ENCODE measurements at regions not wholly inside any gene's neighbourhood (a gene's known extent, or its start where the extent isn't known, plus 50 kb on each side); places are given as distances from the start of the nearest gene placed in this dataset.

DNA sequence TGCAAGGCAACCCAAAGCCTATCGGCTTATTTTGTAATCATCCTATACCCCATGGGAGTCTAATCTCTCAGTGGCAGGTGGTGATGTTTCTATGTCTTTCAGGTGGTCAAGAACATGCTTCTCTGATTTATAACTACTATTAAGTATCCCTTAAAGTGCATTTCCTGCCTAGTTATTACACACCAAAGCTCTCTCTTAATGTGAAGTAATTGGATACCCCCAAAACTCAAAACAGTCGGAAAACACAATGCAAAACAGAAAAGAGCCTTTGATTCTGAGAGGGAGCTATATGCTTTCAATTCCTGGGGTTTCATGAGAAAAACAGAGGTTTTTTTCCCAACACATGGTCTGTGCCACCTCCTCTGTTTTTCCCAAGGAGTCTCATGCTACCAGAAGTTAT is 416.4 kb downstream of the CSNK1G3 start:
- TF ChIP-seq POLR2A (IDR thresholded peaks at IDR 0.05), result no peak
- no peak for TF ChIP-seq EP300 (IDR thresholded peaks at IDR 0.05)
- TF ChIP-seq, protein P1, sequence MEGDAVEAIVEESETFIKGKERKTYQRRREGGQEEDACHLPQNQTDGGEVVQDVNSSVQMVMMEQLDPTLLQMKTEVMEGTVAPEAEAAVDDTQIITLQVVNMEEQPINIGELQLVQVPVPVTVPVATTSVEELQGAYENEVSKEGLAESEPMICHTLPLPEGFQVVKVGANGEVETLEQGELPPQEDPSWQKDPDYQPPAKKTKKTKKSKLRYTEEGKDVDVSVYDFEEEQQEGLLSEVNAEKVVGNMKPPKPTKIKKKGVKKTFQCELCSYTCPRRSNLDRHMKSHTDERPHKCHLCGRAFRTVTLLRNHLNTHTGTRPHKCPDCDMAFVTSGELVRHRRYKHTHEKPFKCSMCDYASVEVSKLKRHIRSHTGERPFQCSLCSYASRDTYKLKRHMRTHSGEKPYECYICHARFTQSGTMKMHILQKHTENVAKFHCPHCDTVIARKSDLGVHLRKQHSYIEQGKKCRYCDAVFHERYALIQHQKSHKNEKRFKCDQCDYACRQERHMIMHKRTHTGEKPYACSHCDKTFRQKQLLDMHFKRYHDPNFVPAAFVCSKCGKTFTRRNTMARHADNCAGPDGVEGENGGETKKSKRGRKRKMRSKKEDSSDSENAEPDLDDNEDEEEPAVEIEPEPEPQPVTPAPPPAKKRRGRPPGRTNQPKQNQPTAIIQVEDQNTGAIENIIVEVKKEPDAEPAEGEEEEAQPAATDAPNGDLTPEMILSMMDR (IDR thresholded peaks at IDR 0.05), result no peak
- no peak for TF ChIP-seq POLR2AphosphoS5 (IDR thresholded peaks at IDR 0.05)
- no peak for DNase-seq (ENCODE audit: low spot score in 2 of 2)
- no peaks in the 10 kb centered on the region for H3K36me3 ChIP-seq
- H3K9me3 ChIP-seq, result no peaks in the 10 kb centered on the region
- WGBS, result 94% methylated on average over 2 of the region's 2 CpGs
- H3K4me1 ChIP-seq, result no peaks in the 10 kb centered on the region
- H3K27me3 ChIP-seq, result no peaks in the 10 kb centered on the region
- no peak overlapping the region for H3K4me3 ChIP-seq
- H3K27ac ChIP-seq, result no peak overlapping the region

DNA sequence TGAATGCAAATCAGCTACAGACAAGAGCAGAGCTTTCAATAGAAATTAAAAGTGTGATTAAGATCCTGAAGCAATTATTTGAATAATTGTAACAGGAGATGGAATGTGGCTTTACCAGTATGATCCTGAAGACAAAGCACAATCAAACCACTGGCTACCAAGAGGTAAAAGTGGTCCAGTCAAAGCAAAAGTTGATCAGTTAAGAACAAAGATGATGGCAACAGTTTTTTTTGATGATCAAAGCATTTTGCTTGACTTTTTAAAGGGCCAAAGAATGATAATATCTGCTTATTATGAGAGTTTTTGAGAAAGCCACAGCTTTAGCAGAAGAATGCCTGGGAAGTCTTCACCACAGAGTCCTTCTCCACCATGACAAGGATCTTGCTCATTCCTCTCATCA is 409.2 kb downstream of the CSNK1G3 start:
- Histone ChIP-seq H3K9me3 (no peaks in the 10 kb centered on the region), H3K4me1 (peaks cover 11% of the 10 kb centered on the region), H3K27ac (no peak overlapping the region), H3K36me3 (no peaks in the 10 kb centered on the region), H3K27me3 (no peaks in the 10 kb centered on the region), H3K4me3 (no peak overlapping the region)
- no peak for DNase-seq (ENCODE audit: low spot score in 2 of 2)
- TF ChIP-seq, protein P1 (IDR thresholded peaks at IDR 0.05), result no peak
- TF ChIP-seq EP300 (IDR thresholded peaks at IDR 0.05) (no peak), POLR2A (IDR thresholded peaks at IDR 0.05) (no peak), POLR2AphosphoS5 (IDR thresholded peaks at IDR 0.05) (no peak)

DNA sequence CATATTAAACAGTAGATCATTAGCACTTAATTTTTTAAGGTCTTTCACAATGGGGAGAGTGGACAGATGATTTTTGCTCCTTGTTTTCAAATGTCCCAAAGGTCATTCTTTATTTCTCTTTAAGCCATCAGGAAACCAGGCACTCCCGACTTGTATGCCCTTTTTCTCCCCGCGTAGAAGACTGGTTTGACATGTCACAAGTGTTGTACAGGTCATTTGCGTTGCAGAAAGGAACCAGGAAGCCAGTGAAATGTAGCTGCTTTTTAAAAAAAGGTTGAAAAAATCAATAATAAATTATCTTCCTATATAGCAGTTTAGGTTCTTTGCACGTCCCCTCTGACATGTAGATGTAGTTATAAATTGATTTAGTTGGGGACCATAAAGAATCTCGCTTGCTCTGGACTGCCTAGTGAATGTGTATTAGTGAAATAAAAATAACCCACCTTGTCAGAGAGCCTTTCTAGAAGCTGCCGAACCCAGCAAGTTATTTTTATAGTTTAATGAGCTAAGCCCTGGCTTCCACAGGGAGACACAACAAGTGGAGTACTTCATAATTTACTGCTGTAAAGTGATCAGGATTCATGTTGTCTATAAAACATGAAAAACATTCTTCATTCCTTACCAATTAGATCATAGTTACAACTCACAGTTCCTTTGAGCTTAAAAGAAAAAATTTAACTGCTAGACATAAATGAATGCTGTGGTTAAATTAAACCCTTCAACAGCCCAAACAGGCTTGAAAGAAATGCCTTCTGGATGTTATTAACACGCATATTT is 404.6 kb downstream of the CSNK1G3 start:
- DNase-seq (ENCODE audit: low spot score in 2 of 2), result no peak
- Histone ChIP-seq H3K36me3 (no peaks in the 10 kb centered on the region), H3K9me3 (peaks cover 4% of the 10 kb centered on the region), H3K27me3 (no peaks in the 10 kb centered on the region), H3K27ac (no peak overlapping the region), H3K4me3 (no peak overlapping the region), H3K4me1 (peaks cover 14% of the 10 kb centered on the region)
- TF ChIP-seq, protein P1 (IDR thresholded peaks at IDR 0.05), result no peak
- no peak for TF ChIP-seq POLR2A (IDR thresholded peaks at IDR 0.05)
- no peak for TF ChIP-seq EP300 (IDR thresholded peaks at IDR 0.05)
- TF ChIP-seq POLR2AphosphoS5 (IDR thresholded peaks at IDR 0.05), result no peak
- WGBS, result 15% methylated on average over 8 of the region's 8 CpGs

DNA sequence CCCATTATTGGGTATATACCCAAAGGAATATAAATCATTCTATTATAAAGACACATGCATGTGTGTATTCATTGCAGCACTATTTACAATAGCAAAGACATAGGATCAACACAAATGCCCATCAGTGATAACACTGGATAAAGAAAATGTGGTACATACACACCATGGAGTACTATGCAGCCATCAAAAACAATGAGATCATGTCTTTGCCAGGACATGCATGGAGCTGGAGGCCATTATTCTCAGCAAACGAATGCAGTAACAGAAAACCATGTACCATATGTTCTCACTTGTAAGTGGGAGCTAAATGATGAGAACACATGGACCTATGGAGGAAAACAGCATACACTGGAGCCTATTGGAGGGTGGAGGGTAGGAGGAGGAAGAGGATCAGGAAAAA is 402.4 kb downstream of the CSNK1G3 start:
- Histone ChIP-seq H3K4me3 (no peak overlapping the region), H3K4me1 (peaks cover 14% of the 10 kb centered on the region), H3K27me3 (no peaks in the 10 kb centered on the region), H3K9me3 (peaks cover 4% of the 10 kb centered on the region), H3K36me3 (no peaks in the 10 kb centered on the region), H3K27ac (no peak overlapping the region)
- 66% methylated on average over 1 of the region's 1 CpG for whole genome bisulfite sequencing
- TF ChIP-seq POLR2A (IDR thresholded peaks at IDR 0.05) (no peak), EP300 (IDR thresholded peaks at IDR 0.05) (no peak), POLR2AphosphoS5 (IDR thresholded peaks at IDR 0.05) (no peak)
- TF ChIP-seq, protein P1 (IDR thresholded peaks at IDR 0.05), result no peak
- no peak for DNase-seq (ENCODE audit: low spot score in 2 of 2)

DNA sequence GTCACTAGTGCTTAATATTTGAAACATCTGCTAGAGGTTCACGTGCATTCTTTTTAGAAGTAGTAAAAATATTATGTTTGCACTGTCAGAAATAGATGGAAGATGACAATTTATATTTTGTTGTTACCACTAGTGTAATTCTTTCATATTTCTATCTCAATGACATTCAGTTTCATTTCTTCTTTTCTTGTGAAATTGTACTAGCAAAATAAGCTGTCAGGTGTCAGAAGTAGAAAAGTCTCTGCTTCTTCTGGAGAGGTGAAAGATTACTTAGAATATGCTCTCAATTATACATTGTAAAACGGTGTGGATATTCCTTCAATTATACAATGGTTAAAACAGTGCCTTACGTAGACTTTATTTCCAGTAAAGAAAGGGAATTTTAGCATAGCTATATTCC is 395.4 kb downstream of the CSNK1G3 start:
- WGBS, result 96% methylated on average over 3 of the region's 3 CpGs
- no peak for TF ChIP-seq EP300 (IDR thresholded peaks at IDR 0.05)
- no peak for TF ChIP-seq POLR2AphosphoS5 (IDR thresholded peaks at IDR 0.05)
- no peak for TF ChIP-seq POLR2A (IDR thresholded peaks at IDR 0.05)
- TF ChIP-seq, protein P1 (IDR thresholded peaks at IDR 0.05), result no peak
- no peaks in the 10 kb centered on the region for H3K4me1 ChIP-seq
- DNase-seq (ENCODE audit: low spot score in 2 of 2), result no peak
- no peak overlapping the region for H3K27ac ChIP-seq
- no peak overlapping the region for H3K4me3 ChIP-seq
- H3K27me3 ChIP-seq, result no peaks in the 10 kb centered on the region
- no peaks in the 10 kb centered on the region for H3K36me3 ChIP-seq
- H3K9me3 ChIP-seq, result no peaks in the 10 kb centered on the region
